ENCODE measurements at regions not wholly inside any gene's neighbourhood (a gene's known extent, or its start where the extent isn't known, plus 50 kb on each side); places are given as distances from the start of the nearest gene placed in this dataset.

- TF ChIP-seq EP300 (IDR thresholded peaks at IDR 0.05; ENCODE audit: low read depth) (no peak), POLR2AphosphoS5 (IDR thresholded peaks at IDR 0.05) (no peak), CTCF (IDR thresholded peaks at IDR 0.05) (no peak)
These were observed 1381.8 kb downstream of the MRPL39 start for GRCh38 chr21:24225431-24225830.

Measured in transverse colon (tissue), 4 donors.